H1 (cell line): ENCODE measurements at regions not wholly inside any gene's neighbourhood (a gene's known extent, or its start where the extent isn't known, plus 50 kb on each side); places are given as distances from the start of the nearest gene placed in this dataset.

Source experiments
- USF2 ChIP-seq: IDR thresholded peaks from 2 replicates; pipeline ENCODE4 v1.6.1; 2011; ENCODE audit warnings: low read length, improper control_type of control experiment
- ZNF274 ChIP-seq: IDR thresholded peaks from 2 replicates; pipeline ENCODE4 v1.7.0; 2012; ENCODE audit warnings: low read length, borderline replicate concordance; ENCODE audit errors: extremely low read depth

GRCh38 chr3:175913286-175913685 lies 1054.2 kb downstream of the NAALADL2 start (continued):
- TF ChIP-seq USF2 (no peak), ZNF274 (no peak)
